ENCODE measurements at regions not wholly inside any gene's neighbourhood (a gene's known extent, or its start where the extent isn't known, plus 50 kb on each side); places are given as distances from the start of the nearest gene placed in this dataset.

- TF ChIP-seq CTCF (IDR thresholded peaks at IDR 0.05) (no peak), POLR2A (IDR thresholded peaks at IDR 0.05) (no peak), EP300 (IDR thresholded peaks at IDR 0.05) (no peak)
- Histone ChIP-seq H3K27ac (no peak overlapping the region), H3K9me3 (no peaks in the 10 kb centered on the region), H3K27me3 (no peaks in the 10 kb centered on the region), H3K4me1 (ENCODE audit: insufficient read depth) (no peaks in the 10 kb centered on the region), H3K36me3 (no peaks in the 10 kb centered on the region), H3K4me3 (no peak overlapping the region)
- WGBS, 3 donors, result 71 to 75% (median 74%) methylated on average over 7 of the region's 7 CpGs
- no peak for DNase-seq
- intact Hi-C loops (cut with DNase I), result no loop called here
These were observed 222.2 kb downstream of the BCL11A start for GRCh38 chr2:60331115-60331809.

GRCh38 chr2:60329225-60329624 is 224.2 kb downstream of the BCL11A start:
- no peak overlapping the region for H3K4me3 ChIP-seq
- H3K36me3 ChIP-seq, result no peaks in the 10 kb centered on the region
- no peak overlapping the region for H3K27ac ChIP-seq
- WGBS, 3 donors, result 90 to 92% (median 90%) methylated on average over 3 of the region's 3 CpGs
- H3K4me1 ChIP-seq (ENCODE audit: insufficient read depth), result no peaks in the 10 kb centered on the region
- H3K9me3 ChIP-seq, result no peaks in the 10 kb centered on the region
- TF ChIP-seq POLR2A (IDR thresholded peaks at IDR 0.05) (no peak), CTCF (IDR thresholded peaks at IDR 0.05) (no peak), EP300 (IDR thresholded peaks at IDR 0.05) (no peak)
- intact Hi-C loops (cut with DNase I), result no loop called here
- no peak for DNase-seq
- no peaks in the 10 kb centered on the region for H3K27me3 ChIP-seq

- intact Hi-C loops (cut with DNase I), result no loop called here
- no peak overlapping the region for H3K4me3 ChIP-seq
- TF ChIP-seq POLR2A (IDR thresholded peaks at IDR 0.05), result no peak
- no peak for TF ChIP-seq EP300 (IDR thresholded peaks at IDR 0.05)
- no peak for TF ChIP-seq CTCF (IDR thresholded peaks at IDR 0.05)
- H3K27me3 ChIP-seq, result no peaks in the 10 kb centered on the region
- 82 to 85% (median 84%) methylated on average over 5 of the region's 5 CpGs for WGBS, 3 donors
- H3K9me3 ChIP-seq, result no peaks in the 10 kb centered on the region
- no peak overlapping the region for H3K27ac ChIP-seq
- no peaks in the 10 kb centered on the region for H3K36me3 ChIP-seq
- H3K4me1 ChIP-seq (ENCODE audit: insufficient read depth), result no peaks in the 10 kb centered on the region
- DNase-seq, result no peak
These were observed 228.9 kb downstream of the BCL11A start for GRCh38 chr2:60324536-60324935.

GRCh38 chr2:60321816-60322215 is 231.6 kb downstream of the BCL11A start:
- no peaks in the 10 kb centered on the region for H3K27me3 ChIP-seq
- H3K4me3 ChIP-seq, result no peak overlapping the region
- TF ChIP-seq POLR2A (IDR thresholded peaks at IDR 0.05) (no peak), EP300 (IDR thresholded peaks at IDR 0.05) (no peak), CTCF (IDR thresholded peaks at IDR 0.05) (no peak)
- H3K4me1 ChIP-seq (ENCODE audit: insufficient read depth), result peaks cover 1% of the 10 kb centered on the region
- intact Hi-C loops (cut with DNase I), result no loop called here
- DNase-seq, result no peak
- H3K9me3 ChIP-seq, result no peaks in the 10 kb centered on the region
- no peak overlapping the region for H3K27ac ChIP-seq
- WGBS, 3 donors, result 89% methylated on average over 14 of the region's 14 CpGs
- H3K36me3 ChIP-seq, result no peaks in the 10 kb centered on the region
